GM10847 (cell line): ENCODE measurements at regions not wholly inside any gene's neighbourhood (a gene's known extent, or its start where the extent isn't known, plus 50 kb on each side); places are given as distances from the start of the nearest gene placed in this dataset.

Experiments
- POLR2A ChIP-seq: IDR thresholded peaks from 2 replicates; pipeline ENCODE4 v1.6.1; 2011; ENCODE audit not compliant: insufficient read length; ENCODE audit errors: extremely low read depth

DNA sequence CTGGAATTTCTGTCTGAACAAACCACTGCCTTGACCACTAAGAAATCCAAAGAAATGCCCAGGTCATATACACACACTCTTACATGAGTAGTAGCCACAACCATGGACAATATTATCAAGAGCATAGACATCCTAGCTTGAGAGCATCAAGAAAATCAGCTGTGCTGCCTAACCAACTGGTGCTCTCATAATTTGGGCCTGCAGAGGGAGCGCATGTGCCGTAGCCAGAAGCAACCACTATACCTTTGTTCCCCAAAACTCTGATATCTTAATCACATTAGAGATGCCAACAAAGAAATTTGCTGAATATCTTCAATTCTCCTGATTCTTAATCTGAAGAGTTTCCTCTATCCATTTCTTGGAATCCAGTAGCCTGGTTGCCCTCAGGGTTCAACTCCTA lies 163.6 kb downstream of the ZNF674 start:
- TF ChIP-seq POLR2A, result no peak

DNA sequence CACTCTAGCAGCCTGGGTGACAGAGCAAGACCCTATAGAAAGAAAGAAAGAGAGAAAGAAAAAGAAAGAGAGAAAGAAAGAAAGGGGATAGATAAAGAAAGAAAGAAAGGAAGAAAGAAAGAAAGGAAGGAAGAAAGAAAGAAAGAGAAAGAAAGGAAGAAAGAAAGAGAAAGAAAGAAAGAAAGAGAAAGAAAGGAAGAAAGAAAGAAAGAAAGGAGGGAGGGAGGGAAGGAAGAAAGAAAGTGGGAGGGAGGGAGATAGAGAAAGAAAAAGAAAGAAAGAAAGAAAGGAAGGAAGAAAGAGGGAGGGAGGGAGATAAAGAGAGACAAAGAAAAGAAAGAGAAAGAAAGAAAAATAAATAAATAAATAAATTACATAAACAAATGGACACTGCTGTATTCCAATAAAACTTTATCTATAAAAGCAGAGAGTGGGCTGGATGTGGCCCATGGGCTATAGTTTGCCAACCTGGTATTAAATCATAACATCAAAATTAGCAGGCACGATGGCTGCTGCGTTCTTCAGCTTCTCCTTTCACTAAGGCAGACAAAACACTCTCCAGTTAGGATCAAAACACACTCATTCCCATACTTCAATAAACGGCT lies 165.0 kb downstream of the ZNF674 start:
- no peak for TF ChIP-seq POLR2A

- TF ChIP-seq POLR2A, result no peak
Measured at GRCh38 chrX:46376246-46376885, 168.9 kb downstream of the ZNF674 start.

DNA sequence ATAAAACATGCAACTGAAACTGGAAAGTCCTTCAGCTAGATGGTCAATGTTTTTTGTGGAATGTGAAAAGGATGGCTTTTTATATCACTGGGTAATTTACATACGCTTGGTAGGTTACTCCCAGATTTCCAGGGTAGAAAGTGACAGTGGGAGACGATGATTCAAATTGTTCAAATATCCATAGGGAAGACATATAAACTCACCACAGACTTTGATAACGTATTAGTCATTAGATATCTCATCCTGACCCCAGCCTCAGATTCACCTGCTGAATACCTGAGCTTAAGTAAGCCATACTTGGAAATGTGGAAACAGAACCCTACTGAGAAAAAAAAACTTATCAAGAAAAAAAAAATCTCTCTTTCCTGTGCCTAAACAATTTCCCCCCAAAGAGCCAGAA lies 169.4 kb downstream of the ZNF674 start:
- TF ChIP-seq POLR2A, result no peak

DNA sequence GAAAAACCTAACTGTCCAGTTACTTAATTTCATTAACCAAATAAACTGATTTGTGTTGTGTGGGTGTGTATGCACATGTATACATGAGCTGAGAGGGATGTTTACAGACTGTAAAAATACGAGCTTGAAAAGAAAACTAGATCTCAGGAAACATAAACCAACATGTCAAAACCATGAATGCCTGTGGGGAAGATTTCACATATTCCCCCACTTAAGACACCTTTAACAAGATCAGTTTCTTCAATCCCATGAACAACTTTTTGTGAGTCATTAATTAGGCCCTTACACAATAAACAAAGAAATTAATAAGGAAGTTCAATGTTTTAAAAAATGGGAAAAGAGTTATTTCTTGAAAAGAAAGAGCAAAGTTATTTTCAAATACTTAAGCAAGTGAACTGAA lies 170.8 kb downstream of the ZNF674 start:
- TF ChIP-seq POLR2A, result no peak

GRCh38 chrX:46367491-46367890 lies 177.7 kb downstream of the ZNF674 start:
- TF ChIP-seq POLR2A, result no peak

DNA sequence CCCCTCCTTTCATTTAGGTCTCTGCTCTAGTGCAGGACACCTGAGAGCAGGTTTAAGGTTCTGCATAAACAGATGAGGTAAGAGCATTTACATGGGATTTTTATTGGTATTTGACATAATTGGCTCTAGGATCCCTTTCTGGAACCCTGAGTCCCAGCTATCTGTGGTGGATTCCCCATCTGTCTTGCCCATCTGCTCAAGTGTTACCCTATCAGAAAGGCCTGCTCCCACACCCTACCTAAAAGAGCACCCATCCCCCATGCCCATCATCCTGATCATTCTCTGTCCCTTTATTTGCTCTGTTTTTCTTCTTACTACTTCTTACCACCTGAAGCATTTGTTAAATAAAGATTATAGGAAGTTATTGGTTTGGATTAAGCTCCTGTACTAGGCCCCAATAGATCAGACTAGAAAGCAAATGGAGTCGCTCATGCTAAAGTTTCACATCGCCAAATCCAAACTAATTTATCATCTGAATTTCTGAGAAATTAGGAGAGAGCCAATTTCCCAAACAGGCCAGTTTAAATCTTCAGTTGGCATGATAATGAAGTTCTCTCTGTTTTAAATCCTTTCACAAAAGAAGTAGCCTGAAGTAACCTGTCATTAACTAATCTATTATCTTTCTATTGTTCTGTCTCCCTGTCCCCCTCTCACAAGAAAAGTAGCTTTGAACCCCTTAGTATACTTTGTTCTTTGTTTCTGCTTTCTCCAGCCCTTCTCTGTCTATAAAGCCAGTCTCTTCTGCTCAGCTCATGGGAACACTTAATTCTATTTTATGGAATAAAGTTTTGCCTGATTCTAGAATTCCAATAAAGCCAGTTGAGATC lies 178.6 kb downstream of the ZNF674 start:
- no peak for TF ChIP-seq POLR2A

DNA sequence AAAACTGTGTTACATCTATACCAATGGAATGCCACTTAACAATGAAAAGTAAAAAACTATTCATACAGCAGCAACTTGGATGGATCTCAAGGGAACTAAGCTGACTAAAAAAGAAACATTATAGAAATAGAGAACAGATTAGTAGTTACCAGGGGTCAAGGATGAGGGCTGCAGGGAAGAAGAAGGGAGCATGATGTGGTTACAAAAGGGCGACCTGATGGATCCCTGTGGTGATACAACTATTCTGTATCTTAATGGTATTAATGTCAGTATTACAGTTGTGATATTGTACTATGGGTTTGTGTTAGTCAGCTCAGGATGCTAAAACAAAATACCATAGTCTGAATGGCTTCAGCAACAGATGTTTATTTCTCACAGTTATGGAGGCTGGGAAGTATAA lies 190.7 kb downstream of the ZNF674 start:
- TF ChIP-seq POLR2A, result no peak

- TF ChIP-seq POLR2A, result no peak
Measured at GRCh38 chrX:46341767-46342322, 203.4 kb downstream of the ZNF674 start.

DNA sequence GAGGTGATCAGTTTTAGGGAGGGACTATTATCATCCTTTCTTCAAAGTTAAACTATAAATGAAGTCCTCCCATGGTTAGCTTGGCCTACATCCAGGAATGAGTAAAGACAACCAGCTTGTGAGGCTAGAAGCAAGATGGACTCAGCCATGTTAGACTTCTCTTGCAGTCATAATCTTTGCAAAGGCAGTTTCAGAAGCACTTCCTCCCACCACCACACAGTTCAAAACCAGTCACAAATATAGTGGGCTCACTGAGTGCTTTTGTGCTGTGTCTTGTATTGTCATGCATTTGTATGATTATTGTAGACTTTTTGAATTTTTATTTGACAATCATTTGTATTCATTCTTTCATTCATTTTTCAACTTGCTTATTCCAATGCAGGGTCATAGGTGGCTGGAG lies 204.5 kb downstream of the ZNF674 start:
- TF ChIP-seq POLR2A, result no peak

DNA sequence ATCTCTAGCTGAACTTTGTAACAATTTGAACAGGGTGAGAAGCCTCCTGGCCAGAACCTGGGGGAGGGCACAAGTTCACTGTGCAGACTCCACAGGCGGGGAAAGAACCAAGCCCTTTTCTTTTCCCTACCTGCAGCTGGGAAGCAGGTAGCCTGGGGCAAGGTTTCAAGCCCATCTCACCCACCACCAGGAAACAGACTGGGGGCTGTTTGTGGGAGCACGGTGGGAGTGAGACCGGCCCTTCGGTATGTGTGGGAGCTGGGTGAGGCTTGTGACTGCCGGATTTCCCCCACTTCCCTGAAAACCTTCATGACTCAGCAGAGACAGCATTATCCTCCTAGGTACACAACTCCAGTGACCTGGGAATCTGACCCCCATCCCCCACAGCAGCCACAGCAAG lies 211.7 kb downstream of the ZNF674 start:
- TF ChIP-seq POLR2A, result no peak

DNA sequence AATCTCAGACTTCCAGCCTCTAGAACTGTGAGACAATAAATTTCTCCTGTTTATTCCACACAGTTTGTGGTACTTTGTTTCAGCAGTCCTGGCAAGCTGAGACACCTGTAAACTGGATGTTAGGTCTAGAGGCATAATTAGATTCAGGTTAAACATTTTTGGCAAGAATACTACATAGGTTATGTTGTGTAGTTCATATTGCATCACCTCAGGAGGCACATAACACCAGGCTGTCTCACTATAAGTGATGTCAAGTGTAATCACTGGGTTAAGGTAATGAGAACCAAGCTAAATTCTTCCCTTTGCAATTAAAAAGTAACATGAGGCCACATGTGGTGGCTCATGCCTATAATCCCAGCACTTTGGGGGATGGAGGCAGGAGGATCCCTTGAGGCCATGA lies 214.2 kb downstream of the ZNF674 start:
- TF ChIP-seq POLR2A, result no peak

DNA sequence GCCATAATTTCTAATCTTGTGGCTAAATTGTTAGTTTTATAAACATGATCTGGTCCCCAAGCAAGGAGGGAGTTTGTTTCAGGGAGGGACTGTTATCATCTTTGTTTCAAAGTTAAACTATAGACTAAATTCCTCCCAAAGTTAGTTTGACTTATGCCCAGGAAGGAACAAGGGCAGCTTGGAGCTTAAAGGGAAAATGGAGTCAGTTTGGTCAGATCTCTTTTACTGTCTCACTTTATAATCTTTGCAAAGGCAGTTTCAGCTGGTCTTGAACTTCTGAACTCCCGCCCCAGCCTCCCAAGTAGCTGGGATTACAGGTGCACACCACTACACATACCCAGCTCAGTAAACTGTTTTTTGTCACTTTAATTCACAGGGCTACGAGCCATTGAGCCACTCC lies 214.7 kb downstream of the ZNF674 start:
- TF ChIP-seq POLR2A, result no peak

DNA sequence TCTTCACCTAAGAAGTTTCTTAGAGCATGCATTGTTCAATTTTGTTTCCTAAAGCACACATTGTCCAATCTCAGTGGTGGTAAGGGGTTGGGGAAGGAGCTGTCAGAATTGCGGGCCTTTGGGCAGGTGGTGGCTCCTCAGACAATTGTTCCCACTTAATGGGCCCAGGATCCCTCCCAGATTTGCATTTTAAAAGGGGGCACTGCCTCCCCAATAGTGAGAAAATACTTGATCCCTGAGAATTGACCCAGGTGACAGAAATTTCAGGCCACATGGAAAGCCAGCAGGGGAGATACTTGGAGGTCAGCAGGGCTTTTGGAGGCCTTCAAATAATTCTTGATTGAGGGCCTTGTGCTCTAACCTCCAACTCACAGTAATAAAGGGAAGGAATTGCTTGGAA lies 217.1 kb downstream of the ZNF674 start:
- TF ChIP-seq POLR2A, result no peak

DNA sequence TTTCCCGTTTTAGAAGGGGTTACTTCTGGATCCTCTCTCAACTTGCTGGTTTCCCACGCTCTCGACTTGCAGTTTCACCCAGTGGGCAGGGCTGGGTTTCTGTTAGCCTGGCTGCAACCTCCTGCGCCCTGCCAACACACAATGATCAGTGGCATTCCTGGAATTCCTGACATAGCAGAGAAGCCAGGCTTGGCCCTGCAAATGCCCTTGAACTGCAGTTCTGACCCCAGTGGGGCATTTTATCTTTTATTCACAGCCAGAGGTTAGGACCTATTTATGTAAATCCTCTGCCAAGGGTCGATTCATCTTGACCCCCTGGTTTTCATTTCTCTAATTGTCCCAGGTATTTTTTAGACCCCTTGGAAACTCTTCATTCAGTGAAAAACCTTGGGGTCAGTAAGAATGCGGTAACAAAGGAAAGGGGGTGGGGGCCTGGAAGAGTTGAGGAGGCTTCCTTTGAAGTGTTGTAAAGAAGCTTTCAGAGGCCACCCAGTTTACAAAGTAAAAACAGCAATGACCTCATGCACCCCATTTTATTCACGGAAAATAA lies 217.6 kb downstream of the ZNF674 start:
- TF ChIP-seq POLR2A, result no peak

- no peak for TF ChIP-seq POLR2A
Measured at GRCh38 chrX:46326161-46326560, 219.1 kb downstream of the ZNF674 start.

GRCh38 chrX:46325312-46325877 lies 219.8 kb downstream of the ZNF674 start:
- no peak for TF ChIP-seq POLR2A
